ENCODE measurements at regions not wholly inside any gene's neighbourhood (a gene's known extent, or its start where the extent isn't known, plus 50 kb on each side); places are given as distances from the start of the nearest gene placed in this dataset.

GRCh38 chr9:135289081-135289491, 190.5 kb upstream of the PPP1R26 start:
- Histone ChIP-seq H3K9ac (ENCODE audit: low read length) (no peak overlapping the region), H3K4me1 (ENCODE audit: control insufficient read depth, insufficient read depth, low read length) (no peaks in the 10 kb centered on the region), H3K27ac (ENCODE audit: low read depth, low read length) (no peak overlapping the region), H3K9me3 (ENCODE audit: control insufficient read depth, insufficient read depth, low read depth, low read length) (peaks cover 8% of the 10 kb centered on the region; the same call in 1 of the 2 replicates), H3K27me3 (ENCODE audit: control insufficient read depth, insufficient read depth, low read length) (no peaks in the 10 kb centered on the region), H3K4me3 (ENCODE audit: low read depth, low read length) (no peak overlapping the region), H3K36me3 (ENCODE audit: control insufficient read depth, insufficient read depth, low read length) (no peaks in the 10 kb centered on the region)

DNA sequence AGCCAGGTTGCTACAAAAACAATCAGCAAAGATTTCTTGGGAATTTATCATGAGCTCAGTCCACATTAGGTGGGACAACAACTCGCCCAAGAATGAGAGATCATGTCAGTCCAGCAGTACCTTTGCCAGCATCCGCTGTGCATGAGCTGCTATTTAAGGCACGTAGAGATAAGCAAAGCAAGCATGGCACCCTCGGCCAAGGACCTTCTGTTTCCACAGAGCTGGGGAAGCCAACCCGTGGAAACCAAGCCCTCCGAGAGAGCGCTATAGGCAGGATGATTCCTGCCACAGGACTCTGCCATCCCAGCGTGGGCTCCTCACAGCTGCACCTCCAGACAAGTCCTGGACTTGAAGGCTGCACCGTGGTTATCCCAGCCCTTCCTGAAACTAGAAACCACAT, 189.5 kb upstream of the PPP1R26 start:
- peaks cover 8% of the 10 kb centered on the region; the same call in 1 of the 2 replicates for H3K9me3 ChIP-seq (ENCODE audit: control insufficient read depth, insufficient read depth, low read depth, low read length)
- no peak overlapping the region for H3K4me3 ChIP-seq (ENCODE audit: low read depth, low read length)
- H3K27ac ChIP-seq (ENCODE audit: low read depth, low read length): no peak overlapping the region

DNA sequence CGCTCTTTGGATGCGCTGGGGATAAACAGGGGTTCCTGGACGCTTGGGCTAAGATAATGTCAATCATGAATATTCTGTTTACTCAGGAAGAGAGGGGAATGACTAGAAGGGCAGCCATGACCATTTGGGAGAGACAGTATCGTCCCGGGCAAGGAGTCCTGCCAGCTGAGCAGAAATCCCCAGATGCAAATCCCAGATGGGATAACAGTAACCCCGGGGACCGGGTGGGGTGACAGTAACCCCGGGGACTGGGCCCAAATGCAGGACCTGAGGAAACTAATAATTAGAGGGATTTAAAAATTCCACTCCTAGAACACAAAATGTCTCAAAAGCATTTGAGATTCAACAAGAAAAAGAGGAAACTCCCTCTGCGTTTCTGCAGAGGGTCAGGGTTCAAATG, 189.0 kb upstream of the PPP1R26 start:
- Histone ChIP-seq H3K9ac (ENCODE audit: low read length) (no peak overlapping the region), H3K27ac (ENCODE audit: low read depth, low read length) (no peak overlapping the region), H3K36me3 (ENCODE audit: control insufficient read depth, insufficient read depth, low read length) (no peaks in the 10 kb centered on the region), H3K27me3 (ENCODE audit: control insufficient read depth, insufficient read depth, low read length) (no peaks in the 10 kb centered on the region), H3K4me3 (ENCODE audit: low read depth, low read length) (no peak overlapping the region), H3K4me1 (ENCODE audit: control insufficient read depth, insufficient read depth, low read length) (peaks cover 6% of the 10 kb centered on the region; the same call in 1 of the 2 replicates), H3K9me3 (ENCODE audit: control insufficient read depth, insufficient read depth, low read depth, low read length) (peaks cover 8% of the 10 kb centered on the region; the same call in 1 of the 2 replicates)

More for the DNA sequence above, 189.5 kb upstream of the PPP1R26 start:
- Histone ChIP-seq H3K36me3 (ENCODE audit: control insufficient read depth, insufficient read depth, low read length) (no peaks in the 10 kb centered on the region), H3K9ac (ENCODE audit: low read length) (no peak overlapping the region), H3K4me1 (ENCODE audit: control insufficient read depth, insufficient read depth, low read length) (peaks cover 1% of the 10 kb centered on the region; the same call in 1 of the 2 replicates), H3K27me3 (ENCODE audit: control insufficient read depth, insufficient read depth, low read length) (no peaks in the 10 kb centered on the region)

GRCh38 chr9:135291165-135291564, 188.4 kb upstream of the PPP1R26 start:
- H3K27me3 ChIP-seq (ENCODE audit: control insufficient read depth, insufficient read depth, low read length): no peaks in the 10 kb centered on the region
- H3K9ac ChIP-seq (ENCODE audit: low read length): no peak overlapping the region
- no peak overlapping the region for H3K4me3 ChIP-seq (ENCODE audit: low read depth, low read length)
- H3K27ac ChIP-seq (ENCODE audit: low read depth, low read length): no peak overlapping the region
- peaks cover 9% of the 10 kb centered on the region; the same call in 1 of the 2 replicates for H3K4me1 ChIP-seq (ENCODE audit: control insufficient read depth, insufficient read depth, low read length)
- peaks cover 2% of the 10 kb centered on the region; the same call in 1 of the 2 replicates for H3K9me3 ChIP-seq (ENCODE audit: control insufficient read depth, insufficient read depth, low read depth, low read length)
- H3K36me3 ChIP-seq (ENCODE audit: control insufficient read depth, insufficient read depth, low read length): no peaks in the 10 kb centered on the region

- H3K27ac ChIP-seq (ENCODE audit: low read depth, low read length): no peak overlapping the region
- no peaks in the 10 kb centered on the region for H3K36me3 ChIP-seq (ENCODE audit: control insufficient read depth, insufficient read depth, low read length)
- peaks cover 18% of the 10 kb centered on the region for H3K4me1 ChIP-seq (ENCODE audit: control insufficient read depth, insufficient read depth, low read length)
- no peaks in the 10 kb centered on the region for H3K9me3 ChIP-seq (ENCODE audit: control insufficient read depth, insufficient read depth, low read depth, low read length)
- H3K4me3 ChIP-seq (ENCODE audit: low read depth, low read length): no peak overlapping the region
- no peak overlapping the region for H3K9ac ChIP-seq (ENCODE audit: low read length)
- H3K27me3 ChIP-seq (ENCODE audit: control insufficient read depth, insufficient read depth, low read length): peaks cover 4% of the 10 kb centered on the region; the same call in 1 of the 2 replicates
These were observed 184.7 kb upstream of the PPP1R26 start for GRCh38 chr9:135294836-135295235.

GRCh38 chr9:135295551-135296300, 183.9 kb upstream of the PPP1R26 start:
- Histone ChIP-seq H3K9me3 (ENCODE audit: control insufficient read depth, insufficient read depth, low read depth, low read length) (no peaks in the 10 kb centered on the region), H3K4me3 (ENCODE audit: low read depth, low read length) (no peak overlapping the region), H3K36me3 (ENCODE audit: control insufficient read depth, insufficient read depth, low read length) (no peaks in the 10 kb centered on the region), H3K9ac (ENCODE audit: low read length) (no peak overlapping the region), H3K4me1 (ENCODE audit: control insufficient read depth, insufficient read depth, low read length) (peaks cover 22% of the 10 kb centered on the region), H3K27ac (ENCODE audit: low read depth, low read length) (no peak overlapping the region), H3K27me3 (ENCODE audit: control insufficient read depth, insufficient read depth, low read length) (peaks cover 4% of the 10 kb centered on the region; the same call in 1 of the 2 replicates)

- peaks cover 5% of the 10 kb centered on the region; the same call in 1 of the 2 replicates for H3K27me3 ChIP-seq (ENCODE audit: control insufficient read depth, insufficient read depth, low read length)
- H3K27ac ChIP-seq (ENCODE audit: low read depth, low read length): no peak overlapping the region
- no peaks in the 10 kb centered on the region for H3K9me3 ChIP-seq (ENCODE audit: control insufficient read depth, insufficient read depth, low read depth, low read length)
- no peak overlapping the region for H3K4me3 ChIP-seq (ENCODE audit: low read depth, low read length)
- H3K36me3 ChIP-seq (ENCODE audit: control insufficient read depth, insufficient read depth, low read length): no peaks in the 10 kb centered on the region
- peaks cover 31% of the 10 kb centered on the region for H3K4me1 ChIP-seq (ENCODE audit: control insufficient read depth, insufficient read depth, low read length)
- no peak overlapping the region for H3K9ac ChIP-seq (ENCODE audit: low read length)
These were observed 182.7 kb upstream of the PPP1R26 start for GRCh38 chr9:135296735-135297455.

GRCh38 chr9:135297456-135298075, 182.0 kb upstream of the PPP1R26 start:
- peaks cover 9% of the 10 kb centered on the region; the same call in 1 of the 2 replicates for H3K27me3 ChIP-seq (ENCODE audit: control insufficient read depth, insufficient read depth, low read length)
- H3K9ac ChIP-seq (ENCODE audit: low read length): no peak overlapping the region
- H3K27ac ChIP-seq (ENCODE audit: low read depth, low read length): no peak overlapping the region
- no peaks in the 10 kb centered on the region for H3K9me3 ChIP-seq (ENCODE audit: control insufficient read depth, insufficient read depth, low read depth, low read length)
- no peaks in the 10 kb centered on the region for H3K36me3 ChIP-seq (ENCODE audit: control insufficient read depth, insufficient read depth, low read length)
- H3K4me3 ChIP-seq (ENCODE audit: low read depth, low read length): no peak overlapping the region
- H3K4me1 ChIP-seq (ENCODE audit: control insufficient read depth, insufficient read depth, low read length): peaks cover 31% of the 10 kb centered on the region

DNA sequence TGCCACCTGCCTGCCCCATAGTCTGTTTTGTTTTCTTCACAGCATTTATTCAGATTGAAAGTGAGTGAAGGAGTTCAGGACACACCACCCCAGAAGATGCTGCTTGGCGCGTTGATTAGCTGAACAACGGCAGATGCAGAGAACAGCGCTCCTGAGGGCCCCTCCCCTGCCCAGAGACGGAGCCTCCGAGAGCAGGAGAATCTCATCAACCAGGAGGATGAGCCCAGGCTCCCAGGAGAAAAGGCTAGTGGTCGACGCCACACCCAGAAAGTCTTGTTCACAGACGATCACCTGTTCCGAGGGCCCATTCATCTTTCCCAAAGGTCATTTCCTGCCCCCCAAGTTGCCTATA, 180.4 kb upstream of the PPP1R26 start:
- Histone ChIP-seq H3K4me3 (ENCODE audit: low read depth, low read length) (no peak overlapping the region), H3K36me3 (ENCODE audit: control insufficient read depth, insufficient read depth, low read length) (no peaks in the 10 kb centered on the region), H3K9me3 (ENCODE audit: control insufficient read depth, insufficient read depth, low read depth, low read length) (no peaks in the 10 kb centered on the region), H3K27me3 (ENCODE audit: control insufficient read depth, insufficient read depth, low read length) (peaks cover 13% of the 10 kb centered on the region; the same call in 1 of the 2 replicates), H3K9ac (ENCODE audit: low read length) (no peak overlapping the region), H3K4me1 (ENCODE audit: control insufficient read depth, insufficient read depth, low read length) (peaks cover 31% of the 10 kb centered on the region), H3K27ac (ENCODE audit: low read depth, low read length) (no peak overlapping the region)

GRCh38 chr9:135299651-135300345, 179.8 kb upstream of the PPP1R26 start:
- peaks cover 31% of the 10 kb centered on the region for H3K4me1 ChIP-seq (ENCODE audit: control insufficient read depth, insufficient read depth, low read length)
- peaks cover 13% of the 10 kb centered on the region; the same call in 1 of the 2 replicates for H3K27me3 ChIP-seq (ENCODE audit: control insufficient read depth, insufficient read depth, low read length)
- H3K36me3 ChIP-seq (ENCODE audit: control insufficient read depth, insufficient read depth, low read length): no peaks in the 10 kb centered on the region

More at GRCh38 chr9:135299651-135300345, 179.8 kb upstream of the PPP1R26 start:
- Histone ChIP-seq H3K4me3 (ENCODE audit: low read depth, low read length) (no peak overlapping the region), H3K27ac (ENCODE audit: low read depth, low read length) (no peak overlapping the region), H3K9me3 (ENCODE audit: control insufficient read depth, insufficient read depth, low read depth, low read length) (no peaks in the 10 kb centered on the region), H3K9ac (ENCODE audit: low read length) (no peak overlapping the region)
